ENCODE measurements at regions not wholly inside any gene's neighbourhood (a gene's known extent, or its start where the extent isn't known, plus 50 kb on each side); places are given as distances from the start of the nearest gene placed in this dataset.

DNA sequence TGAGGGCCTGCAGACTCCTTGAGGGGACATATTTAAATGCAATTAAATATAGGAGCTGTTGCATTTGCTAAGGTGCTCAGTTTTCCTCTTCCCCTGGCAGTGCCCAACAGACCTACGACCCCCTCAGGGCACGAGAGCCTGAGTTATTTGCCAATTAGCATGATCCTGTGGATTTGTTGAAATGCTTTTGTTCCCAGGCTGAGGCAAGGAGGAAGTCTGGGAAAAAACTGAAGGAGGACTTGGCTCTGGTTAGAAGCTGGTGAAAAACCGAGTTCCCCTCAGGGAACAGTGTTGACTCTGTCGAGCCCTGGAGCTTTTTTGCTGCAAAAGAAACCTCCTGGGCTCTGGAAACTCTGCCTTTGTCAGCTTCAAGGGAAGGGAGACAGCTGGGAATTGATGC is 103.6 kb upstream of the SHB start (continued):
- no peak for TF ChIP-seq ZNF462 (CRISPR knock-in tag; IDR thresholded peaks at IDR 0.05)

- peaks cover 13% of the 10 kb centered on the region; the same call in 2 of the 3 replicates for H3K4me1 Mint-ChIP-seq
- no peak for DNase-seq (ENCODE audit: low spot score)
- H2AFZ ChIP-seq: peak overlapping the region; percentile 72; the same call in 1 of the 2 replicates
- no peaks in the 10 kb centered on the region for H3K79me2 ChIP-seq (replicated peaks; ENCODE audit: insufficient read depth)
- no peaks in the 10 kb centered on the region for H3K36me3 ChIP-seq (ENCODE audit: insufficient read depth)
- H3K27me3 ChIP-seq (ENCODE audit: insufficient read depth): no peaks in the 10 kb centered on the region
- no peaks in the 10 kb centered on the region for H4K20me1 ChIP-seq (replicated peaks; ENCODE audit: insufficient read depth)
- peaks cover 29% of the 10 kb centered on the region for H3K9me3 Mint-ChIP-seq
- no peak overlapping the region for H3K4me2 ChIP-seq
- peaks cover 6% of the 10 kb centered on the region for H3K27me3 Mint-ChIP-seq (ENCODE audit: insufficient read depth, low read depth, poor library complexity)
- H3K4me3 ChIP-seq: no peak overlapping the region
- H3K4me1 ChIP-seq (ENCODE audit: insufficient read depth): peaks cover 10% of the 10 kb centered on the region; the same call in 1 of the 2 replicates
- no peak overlapping the region for H3K27ac Mint-ChIP-seq
- no peak overlapping the region for H3K27ac ChIP-seq (ENCODE audit: low read depth)
- peaks cover 24% of the 10 kb centered on the region for H3K36me3 Mint-ChIP-seq (ENCODE audit: low read depth)
- ATAC-seq: no peak
- TF ChIP-seq, protein P1, sequence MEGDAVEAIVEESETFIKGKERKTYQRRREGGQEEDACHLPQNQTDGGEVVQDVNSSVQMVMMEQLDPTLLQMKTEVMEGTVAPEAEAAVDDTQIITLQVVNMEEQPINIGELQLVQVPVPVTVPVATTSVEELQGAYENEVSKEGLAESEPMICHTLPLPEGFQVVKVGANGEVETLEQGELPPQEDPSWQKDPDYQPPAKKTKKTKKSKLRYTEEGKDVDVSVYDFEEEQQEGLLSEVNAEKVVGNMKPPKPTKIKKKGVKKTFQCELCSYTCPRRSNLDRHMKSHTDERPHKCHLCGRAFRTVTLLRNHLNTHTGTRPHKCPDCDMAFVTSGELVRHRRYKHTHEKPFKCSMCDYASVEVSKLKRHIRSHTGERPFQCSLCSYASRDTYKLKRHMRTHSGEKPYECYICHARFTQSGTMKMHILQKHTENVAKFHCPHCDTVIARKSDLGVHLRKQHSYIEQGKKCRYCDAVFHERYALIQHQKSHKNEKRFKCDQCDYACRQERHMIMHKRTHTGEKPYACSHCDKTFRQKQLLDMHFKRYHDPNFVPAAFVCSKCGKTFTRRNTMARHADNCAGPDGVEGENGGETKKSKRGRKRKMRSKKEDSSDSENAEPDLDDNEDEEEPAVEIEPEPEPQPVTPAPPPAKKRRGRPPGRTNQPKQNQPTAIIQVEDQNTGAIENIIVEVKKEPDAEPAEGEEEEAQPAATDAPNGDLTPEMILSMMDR (conservative IDR thresholded peaks at IDR 0.05; ENCODE audit: low read depth in 2 of 2): no peak
- TF ChIP-seq JUNB (IDR thresholded peaks at IDR 0.05; ENCODE audit: unreplicated experiment) (no peak), CREB1 (CRISPR knock-in tag; IDR thresholded peaks at IDR 0.05; ENCODE audit: low read depth) (no peak), EZH2phosphoT487 (IDR thresholded peaks at IDR 0.05; ENCODE audit: unreplicated experiment) (no peak)
- H3K9me2 ChIP-seq (ENCODE audit: insufficient read depth): peaks cover under 1% of the 10 kb centered on the region; the same call in 1 of the 2 replicates
- no peak overlapping the region for H3K4me3 Mint-ChIP-seq
- no peaks in the 10 kb centered on the region for H3F3A ChIP-seq (replicated peaks; ENCODE audit: low read depth)
These were observed 102.9 kb upstream of the SHB start for GRCh38 chr9:38171926-38172325.

Measured in GM23338 (cell line).